IMR-90 (cell line): ENCODE measurements at regions not wholly inside any gene's neighbourhood (a gene's known extent, or its start where the extent isn't known, plus 50 kb on each side); places are given as distances from the start of the nearest gene placed in this dataset.

Source experiments
- BHLHE40 ChIP-seq: fragments of 150-350 bp; IDR thresholded peaks from 2 replicates; pipeline ENCODE4 v1.6.1; 2016; ENCODE audit warnings: mild to moderate bottlenecking, low read depth, low read length
- CEBPB ChIP-seq: IDR thresholded peaks from 2 replicates; pipeline ENCODE4 v1.6.1; 2012; ENCODE audit warnings: low read depth, low read length, improper control_type of control experiment
- FOS ChIP-seq: fragments of 150-350 bp; IDR thresholded peaks from 2 replicates; pipeline ENCODE4 v1.6.1; 2016; ENCODE audit warnings: low read depth, low read length
- MXI1 ChIP-seq: IDR thresholded peaks from 2 replicates; pipeline ENCODE4 v1.6.1; 2012; ENCODE audit warnings: low read depth, mild to moderate bottlenecking, low read length, moderate library complexity, borderline replicate concordance
- POLR2A ChIP-seq: IDR thresholded peaks from 2 replicates; pipeline ENCODE4 v1.6.1; 2012; ENCODE audit warnings: mild to moderate bottlenecking, low read depth, low read length
- RAD21 ChIP-seq: IDR thresholded peaks from 2 replicates; pipeline ENCODE4 v1.6.1; 2012; ENCODE audit warnings: low read length, improper control_type of control experiment
- RFX5 ChIP-seq: IDR thresholded peaks from 2 replicates; pipeline ENCODE4 v1.8.0; 2012; ENCODE audit warnings: low read depth, mild to moderate bottlenecking, low read length, moderate library complexity
- TF ChIP-seq, protein P1 (sequence below): conservative IDR thresholded peaks from 2 replicates; pipeline ENCODE4 v1.5.1; 2012; ENCODE audit warnings: mild to moderate bottlenecking, low read depth, low read length, improper control_type of control experiment

DNA sequence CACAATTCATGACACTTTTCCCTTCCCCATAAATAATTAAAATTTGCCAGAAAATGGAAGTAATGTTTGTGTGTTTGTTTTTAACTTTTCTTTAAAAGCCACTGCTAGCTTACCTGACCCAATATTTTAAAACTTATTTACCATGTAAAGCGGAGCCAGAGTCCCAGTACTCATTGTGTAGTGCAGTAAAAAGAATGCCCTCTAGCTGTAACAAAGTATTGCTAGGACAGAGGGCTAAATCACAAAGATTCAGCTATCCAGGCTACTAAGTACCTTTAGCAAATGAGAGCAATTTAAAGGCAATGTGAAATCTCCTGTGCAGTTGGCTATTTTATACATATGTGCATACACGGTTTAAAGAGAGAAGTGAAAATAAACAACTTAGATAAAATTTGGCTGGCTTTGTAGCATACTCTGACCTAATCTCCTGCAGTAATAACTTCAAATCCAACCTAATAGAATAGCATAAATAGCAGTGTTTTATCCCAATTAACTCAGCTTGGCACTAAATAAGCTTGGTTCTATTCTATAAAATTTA lies 997.4 kb upstream of the PIK3C3 start:
- TF ChIP-seq, protein P1, sequence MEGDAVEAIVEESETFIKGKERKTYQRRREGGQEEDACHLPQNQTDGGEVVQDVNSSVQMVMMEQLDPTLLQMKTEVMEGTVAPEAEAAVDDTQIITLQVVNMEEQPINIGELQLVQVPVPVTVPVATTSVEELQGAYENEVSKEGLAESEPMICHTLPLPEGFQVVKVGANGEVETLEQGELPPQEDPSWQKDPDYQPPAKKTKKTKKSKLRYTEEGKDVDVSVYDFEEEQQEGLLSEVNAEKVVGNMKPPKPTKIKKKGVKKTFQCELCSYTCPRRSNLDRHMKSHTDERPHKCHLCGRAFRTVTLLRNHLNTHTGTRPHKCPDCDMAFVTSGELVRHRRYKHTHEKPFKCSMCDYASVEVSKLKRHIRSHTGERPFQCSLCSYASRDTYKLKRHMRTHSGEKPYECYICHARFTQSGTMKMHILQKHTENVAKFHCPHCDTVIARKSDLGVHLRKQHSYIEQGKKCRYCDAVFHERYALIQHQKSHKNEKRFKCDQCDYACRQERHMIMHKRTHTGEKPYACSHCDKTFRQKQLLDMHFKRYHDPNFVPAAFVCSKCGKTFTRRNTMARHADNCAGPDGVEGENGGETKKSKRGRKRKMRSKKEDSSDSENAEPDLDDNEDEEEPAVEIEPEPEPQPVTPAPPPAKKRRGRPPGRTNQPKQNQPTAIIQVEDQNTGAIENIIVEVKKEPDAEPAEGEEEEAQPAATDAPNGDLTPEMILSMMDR = no peak
- no peak for TF ChIP-seq POLR2A
- TF ChIP-seq RAD21 = no peak
- no peak for TF ChIP-seq FOS
- no peak for TF ChIP-seq BHLHE40
- no peak for TF ChIP-seq MXI1
- TF ChIP-seq CEBPB = no peak
- TF ChIP-seq RFX5 = no peak
